ENCODE measurements at regions not wholly inside any gene's neighbourhood (a gene's known extent, or its start where the extent isn't known, plus 50 kb on each side); places are given as distances from the start of the nearest gene placed in this dataset.

DNA sequence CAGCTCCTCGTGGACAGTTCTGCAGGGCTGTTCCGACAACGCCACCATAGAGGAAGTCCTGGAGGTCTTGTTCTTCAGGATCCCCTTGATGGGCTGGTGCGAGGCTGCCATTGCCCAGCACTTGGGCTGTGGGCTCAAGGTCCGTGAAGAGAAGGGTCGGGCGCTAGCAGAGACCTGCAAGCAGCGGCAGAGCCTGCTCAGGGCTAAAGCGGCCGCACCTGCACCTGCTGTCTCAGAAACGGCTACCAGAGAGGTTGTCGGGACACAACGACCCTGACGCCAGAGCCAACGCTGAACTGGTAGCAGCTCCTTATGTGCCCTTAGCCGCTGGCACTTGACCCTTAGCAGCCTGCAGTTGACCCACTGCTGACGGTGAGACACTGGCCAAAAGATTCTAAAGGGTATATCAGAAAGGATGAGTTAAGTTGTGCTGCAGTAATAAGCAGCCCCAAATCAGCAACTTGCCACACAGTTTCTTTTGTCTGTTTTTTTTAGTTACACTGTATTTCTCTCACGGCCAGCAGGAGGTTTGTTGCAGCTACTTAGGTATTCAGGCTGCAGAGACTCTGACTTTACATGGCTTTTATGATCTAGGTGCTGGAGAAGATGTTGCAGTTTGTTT is 55.5 kb upstream of the ST6GAL2 start:
- DNase-seq: no peak
- CTCF ChIA-PET: no interaction called here
- no peak for ATAC-seq
- Mint-ChIP-seq H3K27ac (no peak overlapping the region), H3K9me3 (ENCODE audit: low read depth) (peaks cover 2% of the 10 kb centered on the region), H3K4me3 (no peak overlapping the region), H3K27me3 (no peaks in the 10 kb centered on the region), H3K4me1 (no peaks in the 10 kb centered on the region), H3K36me3 (no peaks in the 10 kb centered on the region)

DNA sequence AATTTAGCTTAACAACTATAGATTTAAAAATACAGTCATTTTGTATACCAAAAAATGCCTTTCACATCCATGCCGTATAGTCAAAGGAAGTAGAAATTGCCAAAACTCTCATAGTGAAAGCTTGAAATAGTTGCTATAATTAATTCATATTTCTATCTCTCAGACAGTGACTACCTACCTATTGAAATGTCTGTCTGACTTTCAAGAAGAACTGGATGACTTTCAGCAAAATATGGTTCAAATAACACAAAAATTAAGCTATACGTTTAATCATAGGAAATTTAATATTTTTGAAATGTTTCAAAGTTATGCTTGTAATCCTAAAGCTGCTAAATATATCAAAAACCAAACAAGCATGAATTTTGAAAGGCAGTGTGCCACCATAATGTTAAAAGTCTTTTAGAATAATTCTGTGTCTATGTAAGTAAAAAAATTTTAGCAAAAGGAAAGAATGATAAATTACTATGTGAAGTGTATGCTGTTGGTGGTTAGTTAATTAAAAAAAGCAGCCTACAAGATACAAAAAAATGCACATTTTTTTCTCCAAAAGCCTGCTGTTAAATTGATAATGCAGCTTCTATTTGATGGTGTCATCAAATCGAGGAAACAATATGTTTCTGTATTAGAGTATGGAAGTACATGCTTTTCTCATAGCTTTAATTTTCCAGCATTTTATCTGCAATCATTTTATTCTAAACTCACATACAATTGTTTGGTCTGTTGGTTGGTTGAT is 57.7 kb upstream of the ST6GAL2 start:
- Mint-ChIP-seq H3K27ac (no peak overlapping the region), H3K9me3 (ENCODE audit: low read depth) (peaks cover 2% of the 10 kb centered on the region), H3K36me3 (no peaks in the 10 kb centered on the region), H3K27me3 (no peaks in the 10 kb centered on the region), H3K4me1 (no peaks in the 10 kb centered on the region), H3K4me3 (no peak overlapping the region)
- DNase-seq: no peak
- no peak for ATAC-seq
- CTCF ChIA-PET: no interaction called here

DNA sequence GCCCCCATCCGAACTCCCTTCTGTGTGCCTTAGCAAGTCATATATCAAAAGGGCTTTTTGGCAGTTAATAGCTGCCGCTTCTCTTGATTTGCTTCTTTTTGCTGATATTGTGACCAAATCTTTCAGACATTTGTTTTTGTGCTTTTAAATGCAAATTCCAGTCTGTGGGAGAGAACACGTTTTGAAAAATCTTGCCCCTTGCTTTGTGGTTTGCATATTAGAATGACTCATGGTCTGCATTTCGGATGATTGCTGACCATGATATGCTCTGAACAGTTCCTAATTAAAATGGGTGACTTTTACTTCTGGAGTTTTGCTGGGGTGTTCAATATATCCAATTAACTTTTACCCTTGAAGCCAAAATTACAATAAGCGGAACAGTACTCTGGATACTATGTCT is 58.2 kb upstream of the ST6GAL2 start:
- Mint-ChIP-seq H3K4me1 (no peaks in the 10 kb centered on the region), H3K27me3 (no peaks in the 10 kb centered on the region), H3K36me3 (no peaks in the 10 kb centered on the region), H3K4me3 (no peak overlapping the region), H3K27ac (no peak overlapping the region), H3K9me3 (ENCODE audit: low read depth) (peaks cover 2% of the 10 kb centered on the region)
- no peak for DNase-seq
- no peak for ATAC-seq
- CTCF ChIA-PET: no interaction called here

DNA sequence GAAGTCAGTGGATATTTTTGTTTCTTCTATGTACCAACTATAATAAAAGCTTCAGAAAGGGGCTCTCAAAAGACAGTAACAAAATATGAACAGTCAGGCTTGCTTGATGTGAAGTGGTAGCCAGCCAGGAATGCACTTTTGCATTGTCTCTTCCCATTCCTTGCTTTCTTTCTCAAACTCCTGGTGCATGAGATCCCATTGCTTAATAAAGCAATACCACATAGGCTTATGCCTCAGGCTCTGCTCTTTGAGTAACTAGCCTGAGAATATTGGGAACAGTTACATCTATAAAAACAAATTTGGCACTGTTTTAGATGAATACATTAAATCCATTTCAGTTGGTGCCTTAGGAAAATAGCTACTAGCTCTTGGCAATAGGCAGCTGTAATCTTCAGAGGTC is 62.6 kb upstream of the ST6GAL2 start:
- Mint-ChIP-seq H3K36me3 (no peaks in the 10 kb centered on the region), H3K27me3 (no peaks in the 10 kb centered on the region), H3K4me3 (no peak overlapping the region), H3K9me3 (ENCODE audit: low read depth) (peaks cover 2% of the 10 kb centered on the region), H3K4me1 (no peaks in the 10 kb centered on the region), H3K27ac (no peak overlapping the region)
- ATAC-seq: no peak
- DNase-seq: no peak
- CTCF ChIA-PET: no interaction called here

DNA sequence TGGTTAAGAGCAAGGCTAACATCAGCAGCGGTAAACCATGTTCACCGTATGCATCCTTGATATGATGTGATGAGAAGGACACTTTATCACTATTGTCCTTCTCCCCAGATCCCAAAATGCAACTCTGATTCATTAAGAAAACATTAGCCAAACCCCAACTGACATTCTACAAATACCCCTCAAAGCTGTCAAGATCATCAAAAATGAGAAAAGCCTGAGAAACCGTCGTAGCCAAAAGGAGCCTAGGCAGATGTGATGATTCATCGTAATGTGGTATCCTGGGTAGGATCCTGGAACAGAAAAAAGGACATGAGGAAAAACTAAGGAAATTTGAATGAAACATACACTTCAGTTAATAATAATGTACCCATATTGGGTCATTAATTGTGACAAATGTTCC is 67.3 kb upstream of the ST6GAL2 start:
- CTCF ChIA-PET: no interaction called here
- ATAC-seq: no peak
- Mint-ChIP-seq H3K4me3 (no peak overlapping the region), H3K4me1 (no peaks in the 10 kb centered on the region), H3K27ac (no peak overlapping the region), H3K9me3 (ENCODE audit: low read depth) (no peaks in the 10 kb centered on the region), H3K27me3 (no peaks in the 10 kb centered on the region), H3K36me3 (no peaks in the 10 kb centered on the region)
- DNase-seq: no peak

DNA sequence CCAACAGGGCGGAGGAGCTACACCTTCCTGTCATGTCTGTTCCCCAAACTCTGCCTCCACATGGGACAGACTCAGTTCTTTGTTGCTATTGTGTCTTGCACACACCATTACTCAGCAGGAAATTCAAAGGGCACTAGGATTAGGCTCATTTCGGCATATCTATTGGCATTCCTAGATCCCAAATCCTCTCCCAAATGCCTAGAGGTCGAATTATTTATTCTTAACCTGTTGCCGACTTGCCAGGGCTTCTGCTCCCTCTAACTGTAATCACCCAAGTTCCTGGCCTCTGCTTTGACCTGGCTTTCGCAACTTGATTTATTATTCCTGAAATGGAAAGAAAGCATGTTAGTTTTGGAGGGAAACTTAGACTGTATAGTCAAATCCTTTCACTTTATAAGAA is 67.8 kb upstream of the ST6GAL2 start:
- DNase-seq: no peak
- no peaks in the 10 kb centered on the region for H3K4me1 Mint-ChIP-seq
- no peaks in the 10 kb centered on the region for H3K27me3 Mint-ChIP-seq
- H3K4me3 Mint-ChIP-seq: no peak overlapping the region
- no peak overlapping the region for H3K27ac Mint-ChIP-seq
- no peak for ATAC-seq
- CTCF ChIA-PET: no interaction called here
- H3K36me3 Mint-ChIP-seq: no peaks in the 10 kb centered on the region
- no peaks in the 10 kb centered on the region for H3K9me3 Mint-ChIP-seq (ENCODE audit: low read depth)

DNA sequence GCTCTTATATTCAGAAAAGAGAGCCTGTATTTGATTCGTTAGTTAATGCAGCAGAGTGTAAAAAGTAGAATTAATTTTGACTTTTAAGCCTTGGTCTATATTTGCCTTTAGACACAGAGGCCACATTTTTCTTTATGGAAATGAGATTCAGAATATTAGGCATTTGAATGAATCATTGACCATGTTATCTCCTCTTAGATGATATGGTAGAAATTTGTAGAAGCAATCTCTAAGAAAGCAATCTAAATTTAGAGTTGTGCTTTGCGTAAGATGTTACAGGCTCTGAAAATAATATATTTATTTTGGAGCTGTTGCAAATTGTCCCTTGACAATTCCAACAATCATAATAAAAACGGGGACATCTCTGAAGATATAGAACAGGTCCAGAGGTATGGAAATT is 68.3 kb upstream of the ST6GAL2 start:
- H3K36me3 Mint-ChIP-seq: no peaks in the 10 kb centered on the region
- no peaks in the 10 kb centered on the region for H3K9me3 Mint-ChIP-seq (ENCODE audit: low read depth)
- no peaks in the 10 kb centered on the region for H3K4me1 Mint-ChIP-seq
- ATAC-seq (no peak), DNase-seq (no peak)
- H3K4me3 Mint-ChIP-seq: no peak overlapping the region
- no peaks in the 10 kb centered on the region for H3K27me3 Mint-ChIP-seq
- CTCF ChIA-PET: no interaction called here
- H3K27ac Mint-ChIP-seq: no peak overlapping the region

DNA sequence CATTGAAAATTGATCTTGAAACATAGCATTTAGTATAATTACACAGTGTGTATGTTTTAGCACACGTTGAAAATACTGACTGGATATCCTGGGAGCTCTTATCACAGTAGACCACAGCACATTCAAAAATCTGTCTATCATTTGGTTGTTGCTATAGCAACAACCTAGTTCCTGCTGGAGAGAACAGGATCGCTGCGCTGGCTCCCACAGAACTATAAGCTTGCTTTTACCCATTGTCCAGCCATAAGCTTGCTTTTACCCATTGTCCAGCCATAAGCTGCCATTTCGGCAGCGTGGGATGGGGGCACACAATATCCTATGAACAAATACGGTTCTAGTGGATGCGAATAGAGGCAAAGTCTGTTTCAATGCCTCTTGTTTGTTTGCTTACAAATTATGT is 70.4 kb upstream of the ST6GAL2 start:
- no peak for ATAC-seq
- Mint-ChIP-seq H3K9me3 (ENCODE audit: low read depth) (no peaks in the 10 kb centered on the region), H3K36me3 (no peaks in the 10 kb centered on the region), H3K27me3 (no peaks in the 10 kb centered on the region), H3K27ac (no peak overlapping the region), H3K4me3 (no peak overlapping the region), H3K4me1 (no peaks in the 10 kb centered on the region)
- CTCF ChIA-PET: no interaction called here
- no peak for DNase-seq

DNA sequence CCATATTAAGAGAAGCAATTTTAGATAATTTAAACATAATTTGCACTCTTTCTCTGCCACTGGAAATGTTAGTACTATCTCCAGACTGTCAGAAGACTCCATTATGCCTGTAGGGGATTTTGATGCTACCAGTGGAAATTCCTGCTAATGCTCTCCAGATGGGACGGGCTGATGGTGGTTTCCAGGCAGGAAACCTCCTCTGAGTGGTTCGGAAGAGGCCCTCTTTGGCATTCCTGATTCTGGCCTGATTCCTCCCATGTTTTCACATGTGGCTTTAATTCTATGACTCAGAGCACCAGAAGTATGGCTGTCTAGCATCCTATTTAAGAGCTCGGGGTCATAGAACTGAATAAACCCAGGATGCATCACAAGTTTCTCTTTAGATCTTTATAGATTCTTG is 70.9 kb upstream of the ST6GAL2 start:
- H3K4me3 Mint-ChIP-seq: no peak overlapping the region
- no peak overlapping the region for H3K27ac Mint-ChIP-seq
- DNase-seq: no peak
- H3K4me1 Mint-ChIP-seq: no peaks in the 10 kb centered on the region
- H3K36me3 Mint-ChIP-seq: no peaks in the 10 kb centered on the region
- ATAC-seq: no peak
- CTCF ChIA-PET: no interaction called here
- no peaks in the 10 kb centered on the region for H3K27me3 Mint-ChIP-seq
- H3K9me3 Mint-ChIP-seq (ENCODE audit: low read depth): no peaks in the 10 kb centered on the region

DNA sequence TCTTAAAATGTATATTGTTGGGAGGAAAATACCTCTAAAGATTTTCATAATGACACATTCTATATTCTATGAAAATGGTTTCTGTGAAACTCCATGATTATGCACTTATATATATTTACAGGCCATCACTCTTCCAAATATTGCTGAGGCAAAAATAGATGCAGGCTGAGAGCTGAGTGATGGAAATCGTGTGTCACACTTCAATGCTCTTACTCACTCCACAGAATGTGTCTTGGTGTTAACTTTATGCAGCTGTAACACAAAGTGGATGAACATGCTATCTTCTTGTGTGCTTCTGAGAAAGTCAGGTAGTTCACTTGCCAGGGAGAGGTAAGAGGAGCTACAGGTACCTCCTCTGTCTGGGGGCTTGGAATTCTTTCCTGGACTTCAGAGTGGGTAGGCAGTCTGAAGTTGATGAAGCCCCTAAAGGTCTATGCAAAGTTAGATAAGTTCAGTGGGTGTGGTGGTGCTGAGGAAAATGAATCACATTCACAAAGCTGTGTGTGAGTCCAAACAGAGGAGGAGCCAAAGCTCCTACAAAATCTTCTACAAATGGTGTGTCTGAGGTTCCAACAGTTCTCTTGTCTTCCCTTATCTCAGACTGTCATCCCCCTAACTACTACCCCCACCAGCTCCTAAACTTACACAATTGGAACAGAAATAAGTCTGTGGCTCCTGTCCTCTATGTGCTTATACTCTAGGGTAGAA is 74.2 kb upstream of the ST6GAL2 start:
- Mint-ChIP-seq H3K9me3 (ENCODE audit: low read depth) (no peaks in the 10 kb centered on the region), H3K27me3 (no peaks in the 10 kb centered on the region), H3K27ac (no peak overlapping the region), H3K36me3 (no peaks in the 10 kb centered on the region), H3K4me1 (no peaks in the 10 kb centered on the region), H3K4me3 (no peak overlapping the region)
- DNase-seq (no peak), ATAC-seq (no peak)
- CTCF ChIA-PET: no interaction called here

DNA sequence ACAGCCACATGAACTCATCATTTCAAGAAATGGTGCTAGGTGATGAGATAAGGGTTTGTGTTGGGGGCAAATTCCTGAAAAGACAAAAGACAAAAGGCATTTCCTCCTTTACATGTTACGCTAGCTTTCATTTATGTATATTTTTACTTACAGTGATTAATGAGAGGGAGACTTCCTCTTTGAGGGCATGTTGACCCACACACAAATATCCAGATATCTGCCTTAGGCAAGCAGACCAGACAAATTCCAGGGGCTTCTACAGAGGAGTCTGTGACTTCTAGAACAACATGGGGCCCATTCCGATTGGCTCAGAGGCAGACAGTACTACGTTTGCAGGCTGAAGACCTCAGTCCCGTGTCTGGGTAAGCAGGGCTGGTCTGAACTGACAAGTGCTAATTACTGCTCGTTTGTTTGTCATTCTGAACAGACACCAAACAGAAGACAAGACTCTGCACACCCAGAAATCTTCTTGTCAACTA is 74.8 kb upstream of the ST6GAL2 start:
- no peaks in the 10 kb centered on the region for H3K36me3 Mint-ChIP-seq
- no peaks in the 10 kb centered on the region for H3K4me1 Mint-ChIP-seq
- H3K27me3 Mint-ChIP-seq: no peaks in the 10 kb centered on the region
- DNase-seq: no peak
- ATAC-seq: no peak
- H3K4me3 Mint-ChIP-seq: no peak overlapping the region
- no peak overlapping the region for H3K27ac Mint-ChIP-seq
- CTCF ChIA-PET: no interaction called here
- no peaks in the 10 kb centered on the region for H3K9me3 Mint-ChIP-seq (ENCODE audit: low read depth)

DNA sequence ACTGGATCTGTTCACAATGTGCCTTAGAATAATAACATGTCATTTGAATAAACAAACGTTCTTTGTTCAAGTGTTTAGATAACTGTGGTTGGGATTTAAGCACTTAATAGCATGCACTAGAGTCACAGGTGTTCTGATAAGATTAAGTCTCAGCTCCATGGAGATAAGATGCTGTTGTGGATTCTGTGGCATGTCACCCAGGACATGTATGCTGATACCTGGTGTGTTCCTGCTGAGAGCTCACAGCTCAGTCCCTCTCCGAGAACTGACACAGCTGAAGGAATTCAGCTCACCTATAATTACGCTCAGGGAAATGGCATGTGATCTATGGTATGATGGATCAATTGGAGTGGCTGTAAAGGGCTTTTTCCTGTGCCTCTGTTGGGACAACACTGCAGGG is 75.4 kb upstream of the ST6GAL2 start:
- Mint-ChIP-seq H3K4me3 (no peak overlapping the region), H3K36me3 (no peaks in the 10 kb centered on the region), H3K9me3 (ENCODE audit: low read depth) (no peaks in the 10 kb centered on the region), H3K4me1 (no peaks in the 10 kb centered on the region), H3K27me3 (no peaks in the 10 kb centered on the region), H3K27ac (no peak overlapping the region)
- CTCF ChIA-PET: no interaction called here
- DNase-seq: no peak
- ATAC-seq: no peak

DNA sequence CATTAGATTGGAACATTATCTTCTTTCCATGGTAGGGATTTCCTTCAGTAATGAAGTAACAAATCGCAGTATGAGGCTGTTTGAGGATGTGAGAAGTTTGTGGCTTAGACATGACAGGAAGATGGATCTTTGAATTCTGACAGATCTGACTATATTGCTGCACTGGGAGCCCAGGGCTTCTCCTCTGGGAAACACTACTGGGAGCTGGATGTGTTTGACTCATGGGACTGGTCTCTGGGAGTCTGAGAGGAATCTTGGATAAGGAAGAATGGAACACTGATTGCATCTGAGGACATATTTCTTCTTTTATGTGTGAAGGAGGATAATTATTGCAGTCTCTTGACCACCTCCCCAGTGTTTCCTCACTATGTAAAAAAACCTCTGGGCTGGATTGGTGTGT is 77.2 kb upstream of the ST6GAL2 start:
- H3K4me3 Mint-ChIP-seq: no peak overlapping the region
- no peaks in the 10 kb centered on the region for H3K4me1 Mint-ChIP-seq
- no peak for ATAC-seq
- H3K27ac Mint-ChIP-seq: no peak overlapping the region
- H3K9me3 Mint-ChIP-seq (ENCODE audit: low read depth): peaks cover 5% of the 10 kb centered on the region
- CTCF ChIA-PET: no interaction called here
- no peak for DNase-seq
- no peaks in the 10 kb centered on the region for H3K36me3 Mint-ChIP-seq
- H3K27me3 Mint-ChIP-seq: no peaks in the 10 kb centered on the region

DNA sequence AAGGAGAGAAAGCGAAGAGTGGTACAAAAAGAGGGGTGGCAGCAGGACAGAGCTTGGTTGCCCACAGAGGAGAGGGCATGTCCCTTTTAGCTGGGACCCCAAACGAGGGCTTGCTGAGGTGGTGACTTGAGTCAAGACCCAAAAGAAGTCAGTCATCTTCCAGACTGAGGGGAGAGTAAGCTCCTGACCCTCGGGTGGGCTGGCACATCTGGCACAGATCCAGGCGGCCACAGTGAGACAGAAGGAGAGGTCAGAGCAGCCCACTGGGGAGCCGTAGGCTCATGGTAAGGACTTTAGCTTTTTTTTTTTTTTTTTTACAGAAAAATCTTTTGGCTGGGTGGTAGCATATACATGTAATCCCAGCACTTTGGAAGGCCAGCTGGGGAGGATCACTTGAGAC is 77.9 kb upstream of the ST6GAL2 start:
- H3K9me3 Mint-ChIP-seq (ENCODE audit: low read depth): peaks cover 5% of the 10 kb centered on the region
- no peak for ATAC-seq
- H3K27me3 Mint-ChIP-seq: no peaks in the 10 kb centered on the region
- no peak for DNase-seq
- no peaks in the 10 kb centered on the region for H3K36me3 Mint-ChIP-seq
- no peaks in the 10 kb centered on the region for H3K4me1 Mint-ChIP-seq
- no peak overlapping the region for H3K27ac Mint-ChIP-seq
- no peak overlapping the region for H3K4me3 Mint-ChIP-seq
- CTCF ChIA-PET: interaction anchor here (0.7 kb wide), 1 partner anchor 95 kb away, joined by 5 read pairs; no protein-coding TSS in a partner anchor
